Activated CD4-positive, CD25-positive, alpha-beta regulatory T cell treated with anti-CD3 and anti-CD28 coated beads, Interleukin-2, amount 50 U/mL, for 24 hours (primary cell): ENCODE measurements at regions not wholly inside any gene's neighbourhood (a gene's known extent, or its start where the extent isn't known, plus 50 kb on each side); places are given as distances from the start of the nearest gene placed in this dataset.

Experiments used
- ATAC-seq, 2 donors: fragments of 150-1000 bp; cut with Tn5 transposase; one replicate each; pipeline ENCODE4 v1.10.0; 2021; ENCODE audit warnings: mild to moderate bottlenecking in 1 of 2, moderate library complexity in 1 of 2

DNA sequence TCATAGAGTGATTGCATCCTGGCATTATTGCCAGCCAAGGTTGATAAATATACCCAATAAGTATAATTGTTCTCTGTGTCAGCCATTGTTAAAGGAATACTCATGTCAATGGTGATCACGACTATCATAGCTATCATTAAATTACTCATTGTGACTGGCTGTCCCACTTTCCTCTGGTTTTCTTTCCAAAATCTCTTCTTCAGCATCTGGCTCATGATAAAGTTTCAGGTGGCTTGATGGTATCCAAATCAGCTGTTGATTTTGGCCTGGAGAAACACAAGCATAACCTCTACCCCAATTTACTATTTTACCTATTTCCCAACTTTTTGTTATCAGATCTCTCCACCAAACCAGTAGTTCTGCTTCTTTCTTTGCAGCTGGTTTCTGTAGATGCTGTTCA, 67.1 kb upstream of the SPIN2A start:
- ATAC-seq: no peak

DNA sequence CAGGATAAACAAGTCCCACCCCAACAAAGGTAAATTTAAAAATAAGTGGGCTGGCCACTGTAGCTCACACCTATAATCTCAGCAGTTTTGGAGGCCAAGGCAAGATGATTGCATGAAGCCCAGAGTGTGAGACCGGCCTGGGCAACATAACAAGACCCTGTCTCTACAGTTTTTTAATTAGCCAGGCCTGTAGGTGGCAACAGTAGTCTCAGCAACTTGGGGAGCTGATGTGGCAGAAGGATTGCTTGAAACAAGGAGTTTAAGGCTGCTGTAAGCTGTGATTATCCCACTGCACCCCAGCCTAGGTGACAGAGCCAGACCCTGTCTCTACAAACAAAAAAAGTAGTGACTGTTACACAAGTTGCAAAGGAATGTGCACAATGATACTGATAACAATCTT, 74.6 kb upstream of the FAAH2 start:
- ATAC-seq: no peak

DNA sequence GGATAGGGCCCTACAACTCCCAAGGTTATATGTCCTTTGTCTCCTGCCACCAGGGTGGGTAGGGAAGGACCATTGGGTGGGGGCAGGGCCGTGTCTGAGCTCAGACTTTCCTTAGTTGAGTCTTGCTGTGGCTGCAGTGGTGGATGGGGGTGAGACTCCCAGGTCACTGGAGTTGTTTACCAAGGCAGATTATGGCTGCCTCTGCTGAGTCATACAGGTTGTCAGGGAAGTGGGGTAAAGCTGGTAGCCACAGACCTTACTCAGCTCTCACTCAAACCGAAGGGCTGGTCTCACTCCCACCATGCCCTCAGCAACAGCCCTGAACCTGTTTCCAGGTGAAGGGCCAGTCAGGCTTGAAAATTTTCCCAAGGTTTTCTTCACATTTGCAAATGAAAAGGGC, 58.8 kb upstream of the FAAH2 start:
- ATAC-seq: no peak

DNA sequence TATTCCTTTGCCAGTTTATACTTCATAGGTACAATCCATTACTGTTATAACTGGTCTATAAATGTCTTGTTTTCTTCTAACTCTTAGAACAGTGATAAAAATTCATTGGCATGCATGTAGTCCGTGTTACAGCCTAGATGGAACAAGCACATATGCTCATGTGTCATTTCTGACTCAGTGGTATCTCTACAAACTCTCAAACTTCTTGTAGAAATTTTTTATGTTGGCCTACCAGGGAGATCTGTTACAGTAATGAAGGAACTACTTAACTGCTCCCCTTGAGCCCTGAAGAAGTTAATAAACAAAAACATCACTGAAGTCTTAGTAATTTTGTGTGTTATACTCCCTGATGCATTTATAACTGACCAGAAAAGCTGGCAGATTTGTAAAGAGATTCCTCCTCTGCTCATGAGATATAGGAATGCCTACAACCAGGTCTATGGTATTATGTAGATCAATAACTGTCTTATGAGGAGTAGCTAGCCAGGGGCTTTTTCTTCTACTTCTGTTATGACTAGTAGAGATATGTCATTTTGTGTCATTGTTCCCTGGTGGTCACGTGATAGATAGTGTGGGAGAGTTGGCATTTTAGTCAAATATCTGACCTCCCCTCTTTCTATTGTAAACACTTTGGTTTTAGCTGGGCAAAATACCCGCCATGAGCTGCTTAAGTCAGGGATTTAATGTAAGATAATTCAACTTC, 53.7 kb upstream of the FAAH2 start:
- ATAC-seq: peak; percentile 17 to 64
